GM23248 (cell line): ENCODE measurements at regions not wholly inside any gene's neighbourhood (a gene's known extent, or its start where the extent isn't known, plus 50 kb on each side); places are given as distances from the start of the nearest gene placed in this dataset.

Experiments used
- DNase-seq: peaks from one replicate; pipeline ENCODE4 v3.0.0-alpha.2; 2015
- H2AFZ ChIP-seq: fragments of 200-600 bp; sonication (generic); 2 replicates; pipeline ENCODE4 v1.6.1; 2016; ENCODE audit warnings: antibody characterized with exemption
- H3F3A ChIP-seq: fragments of 200-600 bp; sonication (generic); 2 replicates; pipeline ENCODE4 v1.6.1; 2016; ENCODE audit warnings: mild to moderate bottlenecking, antibody characterized with exemption, mixed run types; ENCODE audit not compliant: insufficient read depth
- H3K27ac ChIP-seq: fragments of 200-600 bp; sonication (generic); 2 replicates; pipeline ENCODE4 v1.5.1; 2016; ENCODE audit warnings: mild to moderate bottlenecking
- H3K27me3 ChIP-seq: fragments of 200-600 bp; sonication (generic); replicated peaks from 2 replicates; pipeline ENCODE4 v1.6.1; 2016; ENCODE audit warnings: mild to moderate bottlenecking; ENCODE audit not compliant: insufficient read depth
- H3K36me3 ChIP-seq: fragments of 200-600 bp; sonication (generic); 2 replicates; pipeline ENCODE4 v1.6.1; 2016; ENCODE audit warnings: low read depth, mild to moderate bottlenecking
- H3K4me1 ChIP-seq: fragments of 200-600 bp; sonication (generic); 2 replicates; pipeline ENCODE4 v1.6.1; 2016; ENCODE audit warnings: mild to moderate bottlenecking; ENCODE audit not compliant: insufficient read depth
- H3K4me2 ChIP-seq: fragments of 200-600 bp; sonication (generic); one replicate; pipeline ENCODE4 v1.6.1; 2016; ENCODE audit warnings: mild to moderate bottlenecking; ENCODE audit not compliant: unreplicated experiment
- H3K4me3 ChIP-seq: fragments of 200-600 bp; sonication (generic); 2 replicates; pipeline ENCODE4 v1.5.1; 2016; ENCODE audit warnings: mild to moderate bottlenecking
- H3K79me2 ChIP-seq: fragments of 200-600 bp; sonication (generic); 2 replicates; pipeline ENCODE4 v1.6.1; 2016; ENCODE audit warnings: mild to moderate bottlenecking; ENCODE audit not compliant: insufficient read depth
- H3K9ac ChIP-seq: fragments of 200-600 bp; sonication (generic); 2 replicates; pipeline ENCODE4 v1.6.1; 2016; ENCODE audit warnings: mild to moderate bottlenecking
- H3K9me2 ChIP-seq: fragments of 200-600 bp; sonication (generic); 2 replicates; pipeline ENCODE4 v1.6.1; 2016; ENCODE audit warnings: mixed run types, mild to moderate bottlenecking, moderate library complexity; ENCODE audit not compliant: insufficient read depth
- H3K9me3 ChIP-seq: fragments of 200-600 bp; sonication (generic); one replicate; pipeline ENCODE4 v1.6.1; 2017; ENCODE audit warnings: low read depth
- H4K20me1 ChIP-seq: fragments of 200-600 bp; sonication (generic); 2 replicates; pipeline ENCODE4 v1.6.0; 2016; ENCODE audit not compliant: insufficient read depth
- EZH2 ChIP-seq: fragments of 200-600 bp; sonication (generic); IDR thresholded peaks from 2 replicates; pipeline ENCODE4 v1.6.1; 2018; ENCODE audit warnings: antibody characterized with exemption, mild to moderate bottlenecking; ENCODE audit not compliant: insufficient read depth, poor library complexity, severe bottlenecking
- EZH2phosphoT487 ChIP-seq: fragments of 200-600 bp; sonication (generic); IDR thresholded peaks from 2 replicates; pipeline ENCODE4 v1.6.1; 2018; ENCODE audit warnings: antibody characterized with exemption, moderate library complexity, mild to moderate bottlenecking, low read depth; ENCODE audit not compliant: insufficient read depth
- WGBS, 2 experiments: methylation state at CpG; one replicate each; pipeline ENCODE4 v1.1.6; 2015 to 2017; ENCODE audit warnings: low lambda C conversion rate in 2 of 2, low coverage in 1 of 2; ENCODE audit errors: missing lambda C conversion rate in 2 of 2; 5-methylcytosine and 5-hydroxymethylcytosine counted together
- in situ Hi-C: fragments of 300-500 bp; cut with MboI; formaldehyde crosslinking; loops from 2 replicates; pipeline ENCODE4 v1.15.0; 2020

DNA sequence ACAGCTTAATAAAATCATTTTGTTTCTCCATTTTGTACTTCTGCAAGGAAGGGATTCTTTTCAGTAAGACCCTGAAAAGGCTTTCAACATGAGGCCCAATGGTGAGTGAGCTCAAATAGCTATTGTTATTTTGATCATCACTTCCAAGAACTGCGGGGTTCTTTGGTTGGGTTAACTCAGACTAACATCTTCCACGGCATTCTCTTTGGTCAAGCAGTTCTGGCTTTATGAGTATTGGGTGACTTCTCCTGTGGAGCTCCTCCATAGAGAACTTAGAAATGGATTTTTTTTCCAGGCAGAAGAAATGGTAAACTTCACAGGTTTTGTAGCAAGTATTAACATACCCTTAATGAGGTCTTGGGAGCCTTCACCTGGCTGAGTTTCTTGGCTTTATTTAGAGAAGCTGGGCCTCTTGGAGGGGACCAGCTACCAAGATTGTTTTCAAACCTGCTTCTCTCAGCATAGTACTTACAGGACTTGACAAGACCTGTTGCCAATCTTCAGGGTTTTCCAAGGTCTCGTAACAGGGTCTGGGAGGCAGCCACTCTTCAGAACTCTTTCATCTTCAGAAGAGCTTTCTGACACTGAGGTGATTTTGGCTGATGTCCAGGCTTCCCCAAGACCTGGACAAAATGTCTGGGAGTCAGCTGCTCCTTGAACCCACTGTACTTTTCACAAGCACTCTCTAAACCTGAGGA is 353.2 kb upstream of the ETAA1 start:
- Histone ChIP-seq H2AFZ (no peak overlapping the region), H3K9me2 (no peaks in the 10 kb centered on the region), H3K27me3 (no peaks in the 10 kb centered on the region), H3K4me1 (no peaks in the 10 kb centered on the region), H3K79me2 (no peaks in the 10 kb centered on the region), H3K9ac (no peak overlapping the region), H4K20me1 (no peaks in the 10 kb centered on the region), H3K4me3 (no peak overlapping the region), H3K27ac (no peak overlapping the region), H3K9me3 (no peaks in the 10 kb centered on the region), H3K36me3 (no peaks in the 10 kb centered on the region), H3K4me2 (no peak overlapping the region), H3F3A (no peaks in the 10 kb centered on the region)
- in situ Hi-C loops = no loop called here
- no peak for TF ChIP-seq EZH2phosphoT487
- no peak for TF ChIP-seq EZH2
- WGBS, 2 experiments = 85 to 88% methylated on average over 3 of the region's 3 CpGs
- no peak for DNase-seq

DNA sequence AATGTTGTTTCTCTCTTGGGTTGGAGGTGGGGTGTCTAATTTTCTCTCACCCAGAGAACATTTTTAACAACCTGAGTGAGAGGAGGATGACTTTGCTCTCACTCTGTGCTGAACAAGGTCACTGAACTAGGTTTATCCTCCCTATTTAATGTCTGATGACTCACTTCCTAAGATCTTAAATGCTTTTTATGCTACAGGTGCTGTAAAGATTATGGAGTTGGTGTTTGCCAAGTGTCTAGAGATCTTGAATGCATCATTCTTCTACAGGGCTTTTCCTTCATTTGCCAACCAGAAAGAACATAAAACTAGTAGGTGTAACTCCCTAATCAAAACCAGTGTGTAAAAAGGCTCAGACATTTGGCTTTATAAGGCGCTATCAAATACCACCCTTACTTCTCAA is 350.5 kb upstream of the ETAA1 start:
- Histone ChIP-seq H3K4me1 (no peaks in the 10 kb centered on the region), H2AFZ (no peak overlapping the region), H3K36me3 (no peaks in the 10 kb centered on the region), H3K27me3 (no peaks in the 10 kb centered on the region), H3K9ac (no peak overlapping the region), H3K79me2 (no peaks in the 10 kb centered on the region), H3K4me3 (no peak overlapping the region), H3K9me3 (no peaks in the 10 kb centered on the region), H4K20me1 (no peaks in the 10 kb centered on the region), H3F3A (no peaks in the 10 kb centered on the region), H3K27ac (no peak overlapping the region), H3K4me2 (no peak overlapping the region), H3K9me2 (no peaks in the 10 kb centered on the region)
- DNase-seq = no peak
- in situ Hi-C loops = no loop called here
- TF ChIP-seq EZH2 (no peak), EZH2phosphoT487 (no peak)
- WGBS, 2 experiments = 87 to 91% methylated on average over 1 of the region's 1 CpG

DNA sequence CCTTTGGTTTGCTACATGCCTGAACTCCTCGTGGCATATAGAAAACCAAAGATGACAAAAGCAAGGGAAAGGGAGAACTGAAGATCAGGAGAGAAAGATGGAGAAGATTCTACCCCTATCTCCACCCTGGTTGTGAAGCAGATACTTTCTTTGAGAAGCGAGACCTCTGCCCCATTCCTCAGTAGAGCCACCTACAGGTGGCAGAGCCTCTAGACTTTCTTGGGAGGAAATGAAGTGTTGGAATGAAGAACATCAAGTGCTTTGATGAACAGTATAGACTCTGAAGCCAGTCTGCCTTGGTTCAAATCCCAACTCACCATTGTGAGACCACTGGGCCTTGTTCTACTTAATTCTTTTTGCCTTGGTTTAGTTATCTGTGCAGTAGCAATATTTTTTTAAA is 348.8 kb upstream of the ETAA1 start:
- in situ Hi-C loops = no loop called here
- no peaks in the 10 kb centered on the region for H3K9me3 ChIP-seq
- no peak overlapping the region for H3K27ac ChIP-seq
- no peaks in the 10 kb centered on the region for H3K36me3 ChIP-seq
- no peak for DNase-seq
- no peak overlapping the region for H2AFZ ChIP-seq
- TF ChIP-seq EZH2phosphoT487 (no peak), EZH2 (no peak)
- no peaks in the 10 kb centered on the region for H3K9me2 ChIP-seq
- no peak overlapping the region for H3K4me2 ChIP-seq
- H3K9ac ChIP-seq = no peak overlapping the region
- H3K4me3 ChIP-seq = no peak overlapping the region
- no peaks in the 10 kb centered on the region for H3F3A ChIP-seq
- no peaks in the 10 kb centered on the region for H3K4me1 ChIP-seq
- no peaks in the 10 kb centered on the region for H3K79me2 ChIP-seq
- no peaks in the 10 kb centered on the region for H4K20me1 ChIP-seq
- WGBS, 2 experiments = 42 to 46% methylated on average over 2 of the region's 2 CpGs
- no peaks in the 10 kb centered on the region for H3K27me3 ChIP-seq

DNA sequence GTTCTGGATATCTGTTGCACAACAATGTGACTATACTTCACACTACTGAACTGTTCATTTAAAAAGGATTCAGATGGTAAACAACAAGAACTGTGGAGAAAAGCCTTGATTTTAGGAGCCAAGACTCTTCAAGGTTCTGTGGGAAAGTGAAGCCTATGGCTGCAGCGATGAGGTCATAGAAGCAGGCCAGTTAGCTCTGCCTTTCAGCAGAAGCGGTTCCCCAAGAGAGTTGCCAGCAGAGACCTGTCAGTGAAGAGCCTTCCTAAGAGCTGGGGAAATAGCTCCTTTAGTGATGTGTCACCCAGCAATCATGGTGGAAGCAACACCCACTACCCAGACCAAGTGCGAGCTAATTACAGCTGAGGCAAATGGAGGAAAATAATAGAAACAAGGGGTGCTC is 346.5 kb upstream of the ETAA1 start:
- peak; percentile 27 for DNase-seq
- H3K79me2 ChIP-seq = no peaks in the 10 kb centered on the region
- no peak overlapping the region for H3K27ac ChIP-seq
- no peak overlapping the region for H3K4me2 ChIP-seq
- H3K4me1 ChIP-seq = no peaks in the 10 kb centered on the region
- no peaks in the 10 kb centered on the region for H3K9me3 ChIP-seq
- no peak for TF ChIP-seq EZH2
- TF ChIP-seq EZH2phosphoT487 = no peak
- no peaks in the 10 kb centered on the region for H3K27me3 ChIP-seq
- no peaks in the 10 kb centered on the region for H4K20me1 ChIP-seq
- no peak overlapping the region for H3K9ac ChIP-seq
- in situ Hi-C loops = no loop called here
- no peaks in the 10 kb centered on the region for H3K36me3 ChIP-seq
- H3F3A ChIP-seq = no peaks in the 10 kb centered on the region
- 86 to 89% methylated on average over 3 of the region's 3 CpGs for WGBS, 2 experiments
- no peak overlapping the region for H3K4me3 ChIP-seq
- H3K9me2 ChIP-seq = no peaks in the 10 kb centered on the region
- no peak overlapping the region for H2AFZ ChIP-seq

DNA sequence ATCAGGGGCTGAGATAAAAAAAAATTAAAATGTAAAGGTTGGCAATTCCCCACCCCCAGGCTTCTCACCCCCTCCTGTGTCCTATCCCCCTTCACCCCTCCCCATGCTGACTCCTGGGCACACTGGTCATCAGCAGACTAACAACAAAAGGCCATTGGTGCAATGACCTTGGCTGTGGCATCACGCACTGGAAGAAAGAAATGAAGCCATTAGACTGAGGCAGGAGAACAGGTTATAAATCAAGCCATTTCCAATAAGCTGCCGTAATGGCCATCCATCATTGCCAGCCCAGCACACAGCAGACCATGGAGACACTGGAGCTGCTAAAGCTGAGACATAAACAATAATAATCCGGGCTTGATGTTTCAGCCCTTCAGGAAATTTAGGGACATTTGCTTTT is 342.4 kb upstream of the ETAA1 start:
- 48 to 55% methylated on average over 3 of the region's 3 CpGs for WGBS, 2 experiments

More for the DNA sequence above, 342.4 kb upstream of the ETAA1 start:
- TF ChIP-seq EZH2 (no peak), EZH2phosphoT487 (no peak)
- Histone ChIP-seq H3K36me3 (no peaks in the 10 kb centered on the region), H4K20me1 (no peaks in the 10 kb centered on the region), H3K4me3 (no peak overlapping the region), H3K4me2 (no peak overlapping the region), H3K9ac (no peak overlapping the region), H3K27me3 (no peaks in the 10 kb centered on the region), H3K27ac (no peak overlapping the region), H3K4me1 (no peaks in the 10 kb centered on the region), H3F3A (no peaks in the 10 kb centered on the region), H3K79me2 (no peaks in the 10 kb centered on the region), H3K9me2 (no peaks in the 10 kb centered on the region), H2AFZ (no peak overlapping the region), H3K9me3 (no peaks in the 10 kb centered on the region)
- no peak for DNase-seq
- in situ Hi-C loops = no loop called here
